ENCODE measurements at regions not wholly inside any gene's neighbourhood (a gene's known extent, or its start where the extent isn't known, plus 50 kb on each side); places are given as distances from the start of the nearest gene placed in this dataset.

DNA sequence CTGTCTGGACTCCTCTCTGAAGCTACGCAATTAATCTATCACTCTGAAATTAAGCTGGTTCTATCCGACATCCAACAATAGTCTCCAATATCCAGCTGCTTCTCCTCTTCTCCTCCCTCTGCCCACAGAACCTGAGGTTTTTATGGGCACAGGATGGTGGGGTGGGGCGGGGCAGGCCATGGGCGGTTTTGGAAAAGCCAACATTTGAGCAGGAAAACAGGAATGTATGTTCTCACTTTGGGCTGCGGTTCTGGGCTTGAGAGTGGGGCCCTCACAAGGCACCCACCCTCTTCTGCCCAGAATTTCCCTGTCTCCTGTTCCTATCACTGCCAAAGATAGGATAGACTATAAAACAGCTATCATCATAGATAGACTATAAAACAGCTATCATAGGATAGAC lies 1144.2 kb downstream of the EPHA7 start:
- TF ChIP-seq SUZ12 (IDR thresholded peaks at IDR 0.05; ENCODE audit: extremely low read depth, insufficient read depth, insufficient read length) (no peak), YY1 (IDR thresholded peaks at IDR 0.05; ENCODE audit: insufficient read depth, insufficient read length) (no peak), ZNF274 (IDR thresholded peaks at IDR 0.05; ENCODE audit: low read depth, low read length) (no peak)
